WTC11 (cell line): ENCODE measurements at regions not wholly inside any gene's neighbourhood (a gene's known extent, or its start where the extent isn't known, plus 50 kb on each side); places are given as distances from the start of the nearest gene placed in this dataset.

Experiments
- ATAC-seq: fragments of 200-7000 bp; cut with Tn5 transposase; 2 replicates; pipeline ENCODE4 v1.10.0; 2021; ENCODE audit warnings: mild to moderate bottlenecking, moderate library complexity
- CTCF ChIA-PET: fragments of 300-600 bp; sonication (Branson Sonifier 250); formaldehyde crosslinking; loops from one replicate; lab custom pipeline; 2021; ENCODE audit warnings: antibody characterized with exemption; lab: Charles Lee
- POLR2A ChIA-PET: fragments of 350-600 bp; sonication (Branson Sonifier 250); formaldehyde crosslinking; loops from one replicate; lab custom pipeline; 2021; ENCODE audit warnings: antibody characterized with exemption; lab: Charles Lee
- DNase-seq: peaks from one replicate; pipeline ENCODE4 v3.0.0; 2021; ENCODE audit warnings: low spot score
- H3K27ac Mint-ChIP-seq: 2 replicates; pipeline ENCODE4 v1.8.0; 2021; ENCODE audit warnings: mixed read lengths
- H3K27me3 Mint-ChIP-seq: 2 replicates; pipeline ENCODE4 v1.8.0; 2021; ENCODE audit warnings: low read depth, mild to moderate bottlenecking, moderate library complexity, mixed read lengths
- H3K36me3 Mint-ChIP-seq: 2 replicates; pipeline ENCODE4 v1.8.0; 2021; ENCODE audit warnings: mixed read lengths
- H3K4me1 Mint-ChIP-seq: 2 replicates; pipeline ENCODE4 v1.8.0; 2022; ENCODE audit warnings: mixed read lengths
- H3K4me3 Mint-ChIP-seq: 2 replicates; pipeline ENCODE4 v1.8.0; 2021; ENCODE audit warnings: mild to moderate bottlenecking, moderate library complexity, mixed read lengths
- H3K9me3 Mint-ChIP-seq: 2 replicates; pipeline ENCODE4 v1.8.0; 2021; ENCODE audit warnings: mixed read lengths
- ETV6 ChIP-seq: sonication (generic); formaldehyde crosslinking; IDR thresholded peaks from 2 replicates; pipeline ENCODE4 v1.8.1; 2022; ENCODE audit warnings: mild to moderate bottlenecking, missing genetic modification reagents
- GTF2I ChIP-seq: fragments of 250-450 bp; sonication (Bioruptor Pico); conservative IDR thresholded peaks from 2 replicates; pipeline ENCODE4 v1.4.0; 2021; ENCODE audit warnings: mild to moderate bottlenecking
- NFYB ChIP-seq: sonication (generic); formaldehyde crosslinking; conservative IDR thresholded peaks from 2 replicates; pipeline ENCODE4 v1.8.0; 2022; ENCODE audit warnings: low read depth, missing genetic modification reagents
- SMAD4 ChIP-seq: sonication (generic); formaldehyde crosslinking; IDR thresholded peaks from 2 replicates; pipeline ENCODE4 v1.8.0; 2022; ENCODE audit warnings: mild to moderate bottlenecking, missing genetic modification reagents
- TEAD1 ChIP-seq: sonication (generic); formaldehyde crosslinking; IDR thresholded peaks from 2 replicates; pipeline ENCODE4 v1.8.0; 2022; ENCODE audit warnings: mild to moderate bottlenecking, missing genetic modification reagents
- ZNF121 ChIP-seq: sonication (generic); formaldehyde crosslinking; IDR thresholded peaks from 2 replicates; pipeline ENCODE4 v1.8.0; 2023; ENCODE audit warnings: missing genetic modification reagents
- ZNF416 ChIP-seq: fragments of 250-450 bp; sonication (Bioruptor Pico); IDR thresholded peaks from 2 replicates; pipeline ENCODE4 v1.9.0; 2021; ENCODE audit warnings: mild to moderate bottlenecking, inconsistent platforms
- TF ChIP-seq, protein P1 (sequence below): sonication (generic); formaldehyde crosslinking; IDR thresholded peaks from 2 replicates; pipeline ENCODE4 v1.8.1; 2023; ENCODE audit warnings: mild to moderate bottlenecking, missing genetic modification reagents, borderline replicate concordance
- TF ChIP-seq, protein P2 (sequence below): sonication (generic); formaldehyde crosslinking; IDR thresholded peaks from 2 replicates; pipeline ENCODE4 v1.8.1; 2023; ENCODE audit warnings: mild to moderate bottlenecking, missing genetic modification reagents
- TF ChIP-seq, protein P3 (sequence below): fragments of 200-600 bp; IDR thresholded peaks from 2 replicates; pipeline ENCODE4 v1.8.0; 2022; ENCODE audit warnings: antibody characterized with exemption
- TF ChIP-seq, protein P4 (sequence below): sonication (generic); formaldehyde crosslinking; IDR thresholded peaks from 2 replicates; pipeline ENCODE4 v1.8.0; 2023; ENCODE audit warnings: missing genetic modification reagents, mild to moderate bottlenecking, borderline replicate concordance

DNA sequence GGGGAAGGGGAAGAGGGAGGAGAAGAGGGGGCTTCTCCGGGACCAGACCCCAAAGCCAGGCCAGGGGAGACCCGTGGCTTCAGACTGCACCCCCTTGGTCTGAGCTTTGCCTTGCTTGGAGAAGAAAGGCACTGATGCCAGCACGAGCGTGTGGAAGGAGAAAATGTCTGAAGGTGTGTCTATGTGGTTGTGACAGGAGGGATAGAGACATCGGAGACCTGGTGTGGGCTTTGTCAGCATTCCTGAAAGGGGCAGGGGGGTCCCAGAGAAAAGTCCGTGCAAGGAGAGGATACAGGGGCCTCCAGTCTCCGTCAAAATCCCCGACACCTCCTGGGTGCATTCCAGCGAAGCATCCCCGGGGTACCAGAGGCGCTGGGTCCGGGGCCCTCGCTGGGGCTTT, 139.0 kb upstream of the LHX5 start (continued):
- TF ChIP-seq, protein P1, sequence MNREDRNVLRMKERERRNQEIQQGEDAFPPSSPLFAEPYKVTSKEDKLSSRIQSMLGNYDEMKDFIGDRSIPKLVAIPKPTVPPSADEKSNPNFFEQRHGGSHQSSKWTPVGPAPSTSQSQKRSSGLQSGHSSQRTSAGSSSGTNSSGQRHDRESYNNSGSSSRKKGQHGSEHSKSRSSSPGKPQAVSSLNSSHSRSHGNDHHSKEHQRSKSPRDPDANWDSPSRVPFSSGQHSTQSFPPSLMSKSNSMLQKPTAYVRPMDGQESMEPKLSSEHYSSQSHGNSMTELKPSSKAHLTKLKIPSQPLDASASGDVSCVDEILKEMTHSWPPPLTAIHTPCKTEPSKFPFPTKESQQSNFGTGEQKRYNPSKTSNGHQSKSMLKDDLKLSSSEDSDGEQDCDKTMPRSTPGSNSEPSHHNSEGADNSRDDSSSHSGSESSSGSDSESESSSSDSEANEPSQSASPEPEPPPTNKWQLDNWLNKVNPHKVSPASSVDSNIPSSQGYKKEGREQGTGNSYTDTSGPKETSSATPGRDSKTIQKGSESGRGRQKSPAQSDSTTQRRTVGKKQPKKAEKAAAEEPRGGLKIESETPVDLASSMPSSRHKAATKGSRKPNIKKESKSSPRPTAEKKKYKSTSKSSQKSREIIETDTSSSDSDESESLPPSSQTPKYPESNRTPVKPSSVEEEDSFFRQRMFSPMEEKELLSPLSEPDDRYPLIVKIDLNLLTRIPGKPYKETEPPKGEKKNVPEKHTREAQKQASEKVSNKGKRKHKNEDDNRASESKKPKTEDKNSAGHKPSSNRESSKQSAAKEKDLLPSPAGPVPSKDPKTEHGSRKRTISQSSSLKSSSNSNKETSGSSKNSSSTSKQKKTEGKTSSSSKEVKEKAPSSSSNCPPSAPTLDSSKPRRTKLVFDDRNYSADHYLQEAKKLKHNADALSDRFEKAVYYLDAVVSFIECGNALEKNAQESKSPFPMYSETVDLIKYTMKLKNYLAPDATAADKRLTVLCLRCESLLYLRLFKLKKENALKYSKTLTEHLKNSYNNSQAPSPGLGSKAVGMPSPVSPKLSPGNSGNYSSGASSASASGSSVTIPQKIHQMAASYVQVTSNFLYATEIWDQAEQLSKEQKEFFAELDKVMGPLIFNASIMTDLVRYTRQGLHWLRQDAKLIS: no peak

DNA sequence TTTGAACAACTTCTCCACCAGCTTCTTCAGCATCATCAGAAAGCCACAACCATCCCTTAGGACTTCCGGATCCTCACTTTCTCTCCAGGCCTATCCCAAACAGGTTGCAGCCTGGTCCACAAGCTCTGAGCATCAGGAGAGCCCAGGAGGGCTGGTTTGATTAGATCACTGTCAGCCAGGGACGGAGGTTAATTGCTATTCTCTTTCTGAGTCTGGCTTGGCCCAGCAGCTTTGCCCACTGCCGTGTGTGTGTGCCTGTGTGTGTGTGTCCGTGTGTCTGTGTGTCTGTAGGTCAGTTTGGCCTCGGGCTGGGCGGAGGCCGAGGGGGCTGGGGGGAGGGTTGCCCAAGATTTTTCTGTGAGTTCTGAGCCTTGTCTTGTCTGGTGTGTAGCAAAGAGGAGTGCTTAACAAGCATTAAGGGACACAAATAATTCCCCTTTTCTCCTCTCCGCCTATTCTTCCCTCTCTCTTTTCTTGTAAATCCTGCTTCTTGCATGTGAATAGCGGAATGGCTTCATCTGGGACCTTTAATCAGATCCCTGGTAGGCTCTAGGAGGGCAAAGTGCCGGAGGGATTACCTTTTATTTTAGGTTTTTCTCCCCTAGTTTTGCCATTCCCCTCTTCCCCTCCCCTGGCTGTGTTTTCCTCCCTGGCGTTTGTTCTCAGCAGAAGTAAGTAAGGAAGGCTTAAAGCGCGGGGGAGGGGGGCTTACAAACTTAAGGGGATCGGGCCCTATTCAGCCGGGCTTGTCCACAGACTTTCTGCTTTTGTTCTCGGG, 138.2 kb upstream of the LHX5 start:
- ChIA-PET POLR2A (interaction anchor here (0.8 kb wide), 1 partner anchor 18 kb away, joined by 3 read pairs; no protein-coding TSS in a partner anchor), CTCF (interaction anchor here (1.2 kb wide), 1 partner anchor 148 kb away, joined by 4 read pairs; no protein-coding TSS in a partner anchor)
- Mint-ChIP-seq H3K27ac (peak overlapping the region; percentile 95), H3K36me3 (peaks cover 9% of the 10 kb centered on the region), H3K4me1 (peaks cover 44% of the 10 kb centered on the region), H3K9me3 (peaks cover 13% of the 10 kb centered on the region), H3K4me3 (peak overlapping the region; percentile 59), H3K27me3 (peaks cover 18% of the 10 kb centered on the region)
- DNase-seq: peak; percentile 60
- TF ChIP-seq TEAD1 (peak; percentile 26; the same call in 1 of the 2 replicates), ZNF121 (no peak), GTF2I (0 out of 2 replicates have a peak, but pooled peaks have one; percentile 27), ETV6 (peak; percentile 51; the same call in 1 of the 2 replicates)
- TF ChIP-seq, protein P1: no peak
- TF ChIP-seq, protein P2, sequence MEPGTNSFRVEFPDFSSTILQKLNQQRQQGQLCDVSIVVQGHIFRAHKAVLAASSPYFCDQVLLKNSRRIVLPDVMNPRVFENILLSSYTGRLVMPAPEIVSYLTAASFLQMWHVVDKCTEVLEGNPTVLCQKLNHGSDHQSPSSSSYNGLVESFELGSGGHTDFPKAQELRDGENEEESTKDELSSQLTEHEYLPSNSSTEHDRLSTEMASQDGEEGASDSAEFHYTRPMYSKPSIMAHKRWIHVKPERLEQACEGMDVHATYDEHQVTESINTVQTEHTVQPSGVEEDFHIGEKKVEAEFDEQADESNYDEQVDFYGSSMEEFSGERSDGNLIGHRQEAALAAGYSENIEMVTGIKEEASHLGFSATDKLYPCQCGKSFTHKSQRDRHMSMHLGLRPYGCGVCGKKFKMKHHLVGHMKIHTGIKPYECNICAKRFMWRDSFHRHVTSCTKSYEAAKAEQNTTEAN (CRISPR knock-in tag): no peak
- TF ChIP-seq, protein P3, sequence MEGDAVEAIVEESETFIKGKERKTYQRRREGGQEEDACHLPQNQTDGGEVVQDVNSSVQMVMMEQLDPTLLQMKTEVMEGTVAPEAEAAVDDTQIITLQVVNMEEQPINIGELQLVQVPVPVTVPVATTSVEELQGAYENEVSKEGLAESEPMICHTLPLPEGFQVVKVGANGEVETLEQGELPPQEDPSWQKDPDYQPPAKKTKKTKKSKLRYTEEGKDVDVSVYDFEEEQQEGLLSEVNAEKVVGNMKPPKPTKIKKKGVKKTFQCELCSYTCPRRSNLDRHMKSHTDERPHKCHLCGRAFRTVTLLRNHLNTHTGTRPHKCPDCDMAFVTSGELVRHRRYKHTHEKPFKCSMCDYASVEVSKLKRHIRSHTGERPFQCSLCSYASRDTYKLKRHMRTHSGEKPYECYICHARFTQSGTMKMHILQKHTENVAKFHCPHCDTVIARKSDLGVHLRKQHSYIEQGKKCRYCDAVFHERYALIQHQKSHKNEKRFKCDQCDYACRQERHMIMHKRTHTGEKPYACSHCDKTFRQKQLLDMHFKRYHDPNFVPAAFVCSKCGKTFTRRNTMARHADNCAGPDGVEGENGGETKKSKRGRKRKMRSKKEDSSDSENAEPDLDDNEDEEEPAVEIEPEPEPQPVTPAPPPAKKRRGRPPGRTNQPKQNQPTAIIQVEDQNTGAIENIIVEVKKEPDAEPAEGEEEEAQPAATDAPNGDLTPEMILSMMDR: no peak
- ATAC-seq: peak; percentile 85

DNA sequence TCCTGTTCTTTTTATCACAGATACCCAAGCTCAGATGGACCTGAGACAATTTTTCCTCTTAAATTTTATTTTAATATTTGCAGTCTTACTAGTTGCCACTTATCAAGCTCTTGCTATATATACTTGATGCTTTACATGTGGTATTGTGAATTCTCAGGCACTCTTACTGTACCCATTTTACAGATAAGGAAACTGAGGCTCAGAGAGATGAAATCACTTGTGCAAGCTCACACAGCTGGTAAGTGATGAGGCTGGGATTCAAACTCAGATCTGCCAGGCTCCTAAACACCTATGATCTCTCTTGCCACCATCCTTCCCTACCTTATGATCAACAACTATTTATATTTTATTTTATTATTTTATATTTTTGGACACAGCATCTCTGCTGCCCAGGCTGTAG, 133.0 kb upstream of the LHX5 start:
- Mint-ChIP-seq H3K36me3 (peaks cover 5% of the 10 kb centered on the region), H3K27ac (no peak overlapping the region), H3K4me3 (no peak overlapping the region), H3K4me1 (peaks cover 11% of the 10 kb centered on the region), H3K9me3 (peaks cover 4% of the 10 kb centered on the region), H3K27me3 (peaks cover 2% of the 10 kb centered on the region; the same call in 1 of the 2 replicates)
- TF ChIP-seq SMAD4 (no peak), NFYB (CRISPR knock-in tag) (no peak), ZNF121 (no peak), ZNF416 (CRISPR knock-in tag) (no peak)
- TF ChIP-seq, protein P4, sequence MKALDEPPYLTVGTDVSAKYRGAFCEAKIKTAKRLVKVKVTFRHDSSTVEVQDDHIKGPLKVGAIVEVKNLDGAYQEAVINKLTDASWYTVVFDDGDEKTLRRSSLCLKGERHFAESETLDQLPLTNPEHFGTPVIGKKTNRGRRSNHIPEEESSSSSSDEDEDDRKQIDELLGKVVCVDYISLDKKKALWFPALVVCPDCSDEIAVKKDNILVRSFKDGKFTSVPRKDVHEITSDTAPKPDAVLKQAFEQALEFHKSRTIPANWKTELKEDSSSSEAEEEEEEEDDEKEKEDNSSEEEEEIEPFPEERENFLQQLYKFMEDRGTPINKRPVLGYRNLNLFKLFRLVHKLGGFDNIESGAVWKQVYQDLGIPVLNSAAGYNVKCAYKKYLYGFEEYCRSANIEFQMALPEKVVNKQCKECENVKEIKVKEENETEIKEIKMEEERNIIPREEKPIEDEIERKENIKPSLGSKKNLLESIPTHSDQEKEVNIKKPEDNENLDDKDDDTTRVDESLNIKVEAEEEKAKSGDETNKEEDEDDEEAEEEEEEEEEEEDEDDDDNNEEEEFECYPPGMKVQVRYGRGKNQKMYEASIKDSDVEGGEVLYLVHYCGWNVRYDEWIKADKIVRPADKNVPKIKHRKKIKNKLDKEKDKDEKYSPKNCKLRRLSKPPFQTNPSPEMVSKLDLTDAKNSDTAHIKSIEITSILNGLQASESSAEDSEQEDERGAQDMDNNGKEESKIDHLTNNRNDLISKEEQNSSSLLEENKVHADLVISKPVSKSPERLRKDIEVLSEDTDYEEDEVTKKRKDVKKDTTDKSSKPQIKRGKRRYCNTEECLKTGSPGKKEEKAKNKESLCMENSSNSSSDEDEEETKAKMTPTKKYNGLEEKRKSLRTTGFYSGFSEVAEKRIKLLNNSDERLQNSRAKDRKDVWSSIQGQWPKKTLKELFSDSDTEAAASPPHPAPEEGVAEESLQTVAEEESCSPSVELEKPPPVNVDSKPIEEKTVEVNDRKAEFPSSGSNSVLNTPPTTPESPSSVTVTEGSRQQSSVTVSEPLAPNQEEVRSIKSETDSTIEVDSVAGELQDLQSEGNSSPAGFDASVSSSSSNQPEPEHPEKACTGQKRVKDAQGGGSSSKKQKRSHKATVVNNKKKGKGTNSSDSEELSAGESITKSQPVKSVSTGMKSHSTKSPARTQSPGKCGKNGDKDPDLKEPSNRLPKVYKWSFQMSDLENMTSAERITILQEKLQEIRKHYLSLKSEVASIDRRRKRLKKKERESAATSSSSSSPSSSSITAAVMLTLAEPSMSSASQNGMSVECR (CRISPR knock-in tag): no peak
- CTCF ChIA-PET: no interaction called here
- DNase-seq (no peak), ATAC-seq (no peak)
- POLR2A ChIA-PET: no interaction called here
